ENCODE measurements at regions not wholly inside any gene's neighbourhood (a gene's known extent, or its start where the extent isn't known, plus 50 kb on each side); places are given as distances from the start of the nearest gene placed in this dataset.

DNA sequence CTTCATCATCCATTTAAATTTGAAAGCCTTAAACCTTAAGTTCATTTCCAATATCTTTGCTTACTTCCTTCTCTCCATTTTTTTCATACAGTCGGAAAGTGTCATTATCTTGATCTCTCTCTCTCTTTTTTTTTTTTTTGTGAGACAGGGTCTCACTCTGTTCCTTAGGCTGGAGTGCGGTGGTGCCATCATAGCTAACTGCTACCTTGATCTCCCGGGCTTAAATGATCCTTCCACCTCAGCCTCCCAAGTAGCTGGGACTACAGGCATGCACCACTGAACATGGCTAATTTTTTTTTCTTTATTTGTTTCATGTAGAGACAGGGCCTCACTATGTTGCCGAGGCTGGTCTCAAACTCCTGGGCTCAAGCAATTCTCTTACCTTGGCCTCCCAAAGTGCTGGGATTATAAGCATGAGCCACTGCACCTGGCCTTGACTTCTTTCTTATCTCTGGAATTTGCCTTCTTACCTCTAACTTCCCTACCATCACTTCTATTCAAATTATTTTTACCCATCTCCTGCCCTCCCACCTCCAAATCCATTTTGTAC lies 222.2 kb downstream of the MYCN start:
- no peak for DNase-seq

- DNase-seq, result no peak
Measured at GRCh38 chr2:16161768-16162490, 221.6 kb downstream of the MYCN start.

DNA sequence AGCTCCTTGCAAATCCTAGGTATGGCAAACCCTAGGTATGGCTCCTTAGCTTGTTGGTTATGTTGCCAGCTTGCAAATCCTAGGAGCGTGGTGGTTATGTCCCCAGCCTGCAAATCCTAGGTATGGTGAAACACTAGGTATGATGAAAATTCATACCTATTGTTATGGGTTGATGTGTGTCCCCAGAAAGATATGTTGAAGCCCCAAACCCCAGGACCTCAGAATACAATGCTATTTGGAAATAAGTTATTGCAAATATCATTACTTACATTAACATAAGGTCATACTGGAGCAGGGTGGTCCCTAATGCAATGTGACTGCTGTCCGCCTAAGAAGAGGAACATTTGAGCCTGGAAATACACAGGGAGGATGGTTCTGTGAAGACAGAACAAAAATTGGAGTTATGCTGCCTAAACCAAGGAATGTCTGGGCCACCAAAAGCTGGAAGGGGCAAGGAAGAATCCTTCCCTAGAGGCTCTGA lies 220.8 kb downstream of the MYCN start:
- DNase-seq, result no peak

DNA sequence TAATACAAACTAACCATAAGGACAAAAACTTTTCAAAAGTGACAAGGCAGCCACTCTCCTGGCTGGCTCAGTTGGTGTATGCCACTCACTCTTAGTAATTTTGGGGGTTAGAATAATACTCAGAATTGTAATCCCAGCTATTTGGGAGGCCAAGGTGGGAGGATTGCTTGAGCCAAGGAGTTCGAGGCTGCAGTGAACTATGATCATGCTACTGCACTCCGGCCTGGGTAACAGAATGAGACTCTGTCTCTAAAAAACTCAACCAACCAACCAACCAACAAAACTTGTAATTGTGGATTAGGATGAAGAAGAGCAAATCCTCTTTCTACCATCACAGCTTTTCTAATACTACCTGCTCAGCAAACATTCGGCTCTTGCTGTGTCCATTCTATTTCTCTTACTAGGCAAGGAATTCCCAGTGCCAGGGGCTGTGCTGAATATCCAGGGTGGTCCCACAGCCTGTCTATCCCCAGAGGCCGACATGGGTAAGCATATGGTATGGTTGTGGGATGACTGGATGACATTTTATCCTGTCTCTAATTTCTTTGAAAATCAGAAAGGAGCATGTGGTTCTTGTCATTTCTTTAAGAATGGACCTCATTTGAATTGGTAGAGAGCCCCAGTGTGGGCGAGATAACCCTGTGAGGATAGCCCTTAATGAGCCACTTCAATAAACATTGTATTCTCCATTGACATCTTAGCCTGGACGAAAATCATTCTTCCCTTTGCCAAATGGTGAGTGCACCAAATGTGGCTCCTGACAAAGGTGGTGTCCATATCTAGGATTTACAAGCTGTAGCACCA lies 220.1 kb downstream of the MYCN start:
- no peak for DNase-seq

DNA sequence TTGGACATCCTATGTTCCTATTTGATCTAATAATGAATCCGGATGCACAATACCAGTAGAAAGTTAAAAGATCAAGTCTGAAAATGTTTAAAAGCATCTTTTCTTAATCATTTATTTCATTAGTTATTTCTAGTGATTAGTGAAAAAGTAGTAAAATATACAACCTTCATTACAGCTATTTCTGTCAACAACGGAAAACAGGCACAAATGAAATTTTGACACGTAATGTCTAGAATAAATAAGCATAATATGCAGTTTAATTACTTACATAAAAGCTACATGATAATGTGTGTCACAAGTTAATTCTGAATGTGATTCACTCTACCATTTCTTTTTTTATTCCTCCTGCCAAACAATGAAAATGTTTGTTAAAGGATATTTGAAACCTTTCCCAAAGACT lies 216.1 kb downstream of the MYCN start:
- DNase-seq, result no peak

- DNase-seq, result no peak
Measured at GRCh38 chr2:16155766-16156165, 215.4 kb downstream of the MYCN start.

DNA sequence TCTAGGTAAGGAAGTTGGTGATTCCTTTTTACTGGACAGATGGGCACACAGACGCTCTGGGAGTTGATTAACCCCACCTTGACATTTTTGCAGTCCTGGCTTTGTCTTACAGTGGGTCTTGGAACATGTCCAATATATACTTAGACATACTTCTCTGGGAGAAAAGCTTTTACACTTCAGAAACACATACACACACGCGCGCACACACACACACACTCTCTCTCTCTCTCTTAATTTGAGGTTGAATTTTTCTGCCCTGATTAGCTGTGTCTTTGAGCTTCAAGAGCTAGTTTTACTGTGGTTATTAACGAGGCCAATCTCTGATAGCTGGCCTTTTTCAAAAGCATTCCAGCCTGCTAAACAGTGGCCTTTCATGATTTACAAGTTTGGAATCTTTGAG lies 215.0 kb downstream of the MYCN start:
- no peak for DNase-seq

DNA sequence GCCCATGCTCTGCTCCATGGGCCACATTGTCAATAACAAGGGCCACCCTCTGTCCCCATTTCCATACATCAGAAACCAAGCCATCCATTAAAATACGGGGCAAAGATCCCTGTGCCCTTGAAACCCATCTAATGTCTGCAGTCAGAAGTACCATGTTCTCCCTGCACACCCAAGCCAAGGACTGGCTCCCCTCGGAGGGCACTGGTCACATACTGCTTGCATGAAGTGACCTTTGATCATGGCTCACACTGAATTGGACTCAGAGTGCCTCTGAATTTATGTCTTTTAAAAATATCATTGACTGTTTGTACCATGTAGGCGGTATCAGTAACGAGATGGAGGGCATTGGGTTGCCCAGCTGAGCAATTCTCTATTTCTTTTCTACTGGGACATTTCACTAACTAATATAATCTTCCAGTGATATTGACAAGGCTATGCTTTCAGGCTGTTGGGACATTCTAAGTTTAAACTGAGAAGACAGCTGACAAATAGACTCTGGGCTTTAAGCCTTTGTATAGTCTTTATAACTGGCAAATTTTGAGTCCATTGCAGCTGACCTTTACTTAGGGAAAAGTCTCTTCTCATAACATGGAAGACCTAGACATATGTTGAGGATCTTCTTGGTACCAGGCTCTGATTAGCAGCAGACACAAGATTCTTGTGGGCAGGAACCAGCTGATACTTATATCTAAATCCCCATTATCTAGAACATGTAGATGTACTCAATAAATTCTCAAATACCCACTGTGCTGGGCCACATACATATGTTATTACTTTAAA lies 214.3 kb downstream of the MYCN start:
- DNase-seq, result no peak

DNA sequence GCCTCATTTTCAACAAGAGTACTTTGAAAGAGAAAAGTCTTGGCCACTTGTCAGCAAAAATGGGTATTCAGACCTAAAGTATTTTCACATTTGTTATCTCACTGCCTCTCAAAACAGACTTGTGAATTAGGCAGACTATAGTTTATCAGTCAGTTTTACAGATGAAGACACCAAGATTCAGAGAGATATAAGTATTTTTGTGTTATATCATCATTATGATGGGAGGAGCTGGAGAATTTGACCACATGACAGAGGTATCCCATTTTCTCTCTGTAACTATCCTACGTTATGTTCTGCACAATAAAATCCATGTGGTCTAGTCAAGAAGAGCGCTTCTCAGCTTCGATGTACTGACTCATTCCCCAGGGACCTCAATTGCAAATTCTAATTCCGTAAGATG lies 213.7 kb downstream of the MYCN start:
- DNase-seq, result no peak

DNA sequence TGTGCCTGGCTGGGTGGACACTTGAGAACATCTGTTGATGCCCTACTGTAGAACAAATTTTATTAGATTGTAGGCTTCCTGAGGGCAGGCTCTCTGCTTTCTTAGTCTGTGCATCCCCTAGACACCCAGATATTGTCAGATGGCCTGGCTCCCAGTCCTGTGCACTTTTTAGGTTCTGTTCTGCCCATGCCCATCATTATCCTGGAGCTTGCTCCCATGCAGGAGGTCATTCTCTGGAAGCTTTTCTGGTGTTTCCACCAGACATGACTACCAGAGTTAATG lies 213.3 kb downstream of the MYCN start:
- no peak for DNase-seq

GRCh38 chr2:16152928-16153753 lies 212.8 kb downstream of the MYCN start:
- no peak for DNase-seq

DNA sequence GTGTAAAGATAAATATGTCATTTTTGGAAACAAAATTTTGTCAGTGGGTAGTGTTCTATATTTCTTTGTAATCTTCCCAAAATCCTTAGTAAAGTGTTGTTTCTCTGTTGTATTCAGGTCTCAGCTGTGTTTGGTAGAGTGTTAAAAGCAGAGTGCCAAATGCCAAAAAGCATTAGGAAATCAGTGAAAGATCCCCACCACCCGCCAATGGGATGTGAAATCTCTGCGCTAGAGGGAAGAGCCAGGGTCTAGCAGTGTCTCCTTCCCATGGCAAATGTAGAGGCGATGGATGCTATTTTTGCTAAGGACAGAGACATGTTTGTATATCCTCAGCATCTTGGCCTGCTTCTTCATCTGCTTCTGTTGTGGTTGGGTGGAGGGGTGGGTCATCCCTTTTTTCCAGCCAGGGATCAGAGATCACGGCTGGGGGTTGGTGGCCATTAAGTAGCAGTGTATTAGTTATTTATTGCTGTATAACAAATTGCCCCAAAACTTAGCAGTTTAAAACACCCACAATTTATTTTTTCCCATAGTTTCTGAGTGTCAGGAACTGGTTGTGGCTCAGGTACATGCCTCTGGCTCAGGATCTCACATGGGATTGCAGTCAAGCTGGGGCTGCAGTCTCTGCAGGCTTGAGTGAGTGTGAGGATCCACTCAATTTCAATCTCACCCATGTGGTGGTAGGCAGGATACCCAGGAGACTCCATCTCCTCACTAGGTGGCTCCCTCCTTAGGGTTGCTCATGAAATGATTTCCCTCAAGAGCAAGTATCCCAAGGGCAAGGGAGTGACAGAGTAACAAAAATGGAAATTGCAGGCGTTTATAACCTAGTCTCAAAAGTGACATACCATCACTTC lies 211.9 kb downstream of the MYCN start:
- DNase-seq, result no peak

- no peak for DNase-seq
Measured at GRCh38 chr2:16151651-16152050, 211.3 kb downstream of the MYCN start.

DNA sequence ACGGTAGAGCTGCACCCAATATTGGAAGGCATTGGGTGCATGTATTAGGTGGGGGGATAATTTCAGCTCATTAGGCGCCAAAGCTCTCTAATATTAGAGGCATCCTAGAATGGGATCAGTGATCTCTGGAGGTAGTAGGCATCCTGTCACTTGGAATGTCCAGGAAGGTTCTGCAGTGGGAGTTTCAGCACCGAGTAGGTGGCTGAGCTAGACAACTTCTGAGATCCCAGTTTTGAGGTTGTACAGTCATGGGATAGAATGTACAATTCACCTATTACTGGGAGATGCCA lies 210.9 kb downstream of the MYCN start:
- DNase-seq, result no peak

DNA sequence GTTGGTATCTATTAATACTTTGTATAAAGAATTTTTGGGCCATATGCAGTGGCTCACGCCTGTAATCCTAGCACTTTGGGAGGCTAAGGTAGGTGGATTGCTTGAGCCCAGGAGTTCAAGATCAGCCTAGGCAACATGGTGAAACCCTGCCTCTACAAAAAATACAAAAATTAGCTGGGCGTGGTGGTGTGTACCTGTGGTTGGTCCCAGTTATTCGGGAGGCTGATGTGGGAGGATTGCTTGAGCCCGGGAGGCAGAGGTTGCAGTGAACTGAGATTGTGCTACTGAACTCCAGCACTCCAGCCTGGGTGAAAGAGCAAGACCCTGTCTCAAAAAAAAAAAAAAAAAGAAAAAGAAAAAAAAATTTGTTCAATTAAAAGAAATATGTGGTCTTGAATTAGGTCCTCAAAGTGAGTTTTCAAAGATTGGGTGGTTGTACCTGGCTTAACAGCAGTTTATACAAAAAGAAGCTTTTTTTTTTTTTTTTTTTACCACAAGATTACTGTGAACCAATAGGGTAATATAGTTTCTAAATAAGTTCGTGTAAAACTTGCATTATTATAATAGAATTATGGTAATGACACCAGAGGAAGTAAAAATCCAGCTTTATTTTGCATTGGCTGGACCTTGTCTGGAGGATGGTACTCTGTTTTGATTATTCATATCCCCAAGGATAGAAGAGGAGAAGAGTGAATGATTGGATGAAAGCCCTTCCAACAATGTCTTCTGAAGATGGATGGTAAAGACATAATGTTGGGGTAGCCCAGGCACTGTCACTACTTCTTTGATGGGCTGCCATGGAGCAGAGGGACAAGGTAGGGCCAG lies 210.3 kb downstream of the MYCN start:
- no peak for DNase-seq

GRCh38 chr2:16149349-16150243 lies 209.2 kb downstream of the MYCN start:
- no peak for DNase-seq

DNA sequence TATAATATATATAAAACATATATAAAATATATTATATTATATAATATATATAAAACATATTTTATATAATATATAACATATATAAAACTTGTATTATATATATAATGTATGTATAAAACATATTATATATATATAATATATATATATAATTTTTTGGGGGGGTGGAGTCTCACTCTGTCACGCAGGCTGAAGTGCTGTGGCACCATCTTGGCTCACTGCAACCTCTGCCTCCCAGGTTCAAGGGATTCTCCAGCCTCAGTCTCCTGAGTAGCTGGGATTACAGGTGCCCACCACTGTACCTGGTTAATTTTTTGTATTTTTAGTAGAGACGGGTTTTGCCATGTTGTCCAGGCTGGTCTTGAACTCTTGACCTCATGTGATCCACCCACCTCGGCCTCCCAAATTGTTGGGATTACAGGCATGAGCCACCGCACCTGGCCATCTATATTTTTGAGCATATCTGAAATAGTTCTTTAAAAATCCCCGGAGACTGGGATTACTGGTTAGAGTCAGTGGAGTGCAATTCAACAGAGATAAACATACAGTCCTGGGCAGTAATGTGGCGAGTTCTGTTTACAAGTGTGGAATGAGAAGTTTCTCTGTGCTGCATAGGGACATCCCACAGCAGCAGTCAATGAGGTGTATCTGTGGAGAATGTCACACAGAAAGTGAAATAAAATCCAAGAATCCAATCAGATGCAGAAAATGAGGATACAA lies 208.4 kb downstream of the MYCN start:
- no peak for DNase-seq

DNA sequence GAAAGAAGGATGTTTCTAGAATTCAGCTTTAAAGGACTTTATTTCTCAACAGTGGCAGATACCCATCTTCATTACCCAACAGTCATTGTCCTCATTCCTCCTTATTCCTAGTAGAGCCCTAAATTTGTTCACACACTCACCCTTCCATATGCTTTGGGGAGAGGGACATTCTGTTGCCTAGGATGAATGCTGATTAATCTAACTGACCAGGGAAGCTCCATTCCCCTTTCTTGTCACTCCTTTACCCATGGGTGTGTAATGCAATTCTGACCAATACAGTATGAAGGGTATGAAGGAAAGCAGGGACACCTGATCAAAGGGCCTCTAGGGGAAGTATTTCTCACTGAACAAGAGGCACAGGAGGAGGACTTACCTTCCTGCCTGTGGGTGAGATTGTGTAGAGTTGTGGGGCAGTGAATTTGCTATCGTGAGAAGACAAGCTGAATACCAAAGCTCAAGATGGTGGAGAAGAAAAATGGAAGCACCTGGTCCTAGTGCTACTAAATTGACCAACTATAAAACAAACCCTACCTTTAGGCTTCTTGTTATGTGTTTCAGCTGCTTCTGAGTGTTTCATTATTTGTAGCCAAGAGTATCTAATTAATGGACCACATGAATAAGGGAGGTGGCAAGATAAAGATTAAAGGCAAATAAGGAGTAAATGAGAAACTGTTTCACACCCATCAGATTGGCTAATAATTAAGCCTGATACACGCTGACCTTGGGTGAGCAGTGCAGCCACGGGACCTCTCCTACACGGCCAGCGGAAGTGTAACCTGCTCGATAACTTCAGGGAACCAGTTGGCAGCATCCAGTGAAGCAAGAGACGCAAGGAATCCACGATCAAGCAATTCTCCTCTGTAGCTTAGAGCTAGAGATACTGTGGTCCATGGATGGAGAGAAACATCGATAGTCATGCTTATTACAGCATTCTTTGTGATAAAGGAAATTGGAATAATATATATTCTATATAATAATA lies 202.3 kb downstream of the MYCN start:
- DNase-seq, result peak; percentile 7
